A549 (cell line): ENCODE measurements at regions not wholly inside any gene's neighbourhood (a gene's known extent, or its start where the extent isn't known, plus 50 kb on each side); places are given as distances from the start of the nearest gene placed in this dataset.
"Not testable (repeated sequence)": the region's sequence is repeated elsewhere in the genome, so short reads cannot be mapped to it uniquely, and the experiment has no call there.

ENCODE experiments used
- ATAC-seq, 2 experiments: fragments of 200-7000 bp in 1 of 2; fragments of >200 bp in 1 of 2; cut with Nextera tagmentation in 1 of 2; cut with Tn5 transposase in 1 of 2; 3 replicates each; pipeline versions ENCODE4 v1.8.0 to v1.9.1; 2018 to 2020; ENCODE audit warnings: mild to moderate bottlenecking in 1 of 2, moderate library complexity in 1 of 2
- CTCF ChIA-PET: fragments of 300-600 bp; sonication (Branson Sonifier 250); formaldehyde crosslinking; extraction: SDS; loops from one replicate; lab custom pipeline; 2021; ENCODE audit warnings: antibody characterized with exemption, inconsistent platforms; lab: Yijun Ruan, JAX
- POLR2A ChIA-PET: fragments of 350-600 bp; formaldehyde crosslinking; extraction: SDS; loops from one replicate; lab custom pipeline; 2021; ENCODE audit warnings: antibody characterized with exemption, inconsistent platforms; lab: Yijun Ruan, JAX
- DNase-seq, 2 experiments: peaks; one replicate each; pipeline versions ENCODE4 v3.0.0 to v3.0.0-alpha.2; 2011 to 2016; ENCODE audit warnings: low read depth in 1 of 2, low spot score in 1 of 2
- FAIRE-seq: peaks from 2 replicates; lab custom pipeline; 2011; peaks lifted over from hg19 to GRCh38; lab: Jason Lieb, UNC
- H3K27ac ChIP-seq, 2 experiments: fragments of >200 bp; sonication (Bioruptor Twin); formaldehyde crosslinking; 3 replicates each; pipeline ENCODE4 v1.5.1; 2016 to 2017
- H3K4me1 ChIP-seq: fragments of >200 bp; sonication (Bioruptor Twin); formaldehyde crosslinking; 3 replicates; pipeline ENCODE4 v1.6.1; 2016
- H3K4me2 ChIP-seq: fragments of >200 bp; sonication (Bioruptor Twin); formaldehyde crosslinking; 3 replicates; pipeline ENCODE4 v1.6.1; 2016
- H3K4me3 ChIP-seq: fragments of >200 bp; sonication (Bioruptor Twin); formaldehyde crosslinking; 3 replicates; pipeline ENCODE4 v1.5.1; 2016
- H3K9me3 ChIP-seq: fragments of >200 bp; sonication (Bioruptor Twin); formaldehyde crosslinking; 3 replicates; pipeline ENCODE4 v1.6.1; 2016
- ATOH8 ChIP-seq: fragments of 250-450 bp; sonication (Bioruptor Pico); IDR thresholded peaks from 2 replicates; pipeline ENCODE4 v1.5.0; 2020; ENCODE audit warnings: low read depth, mild to moderate bottlenecking, moderate library complexity
- BHLHE40 ChIP-seq: IDR thresholded peaks from 2 replicates; pipeline ENCODE4 v1.6.1; 2012; ENCODE audit warnings: low read depth, low read length, inconsistent platforms
- CBX2 ChIP-seq: fragments of 200-600 bp; sonication (generic); IDR thresholded peaks from 2 replicates; pipeline ENCODE4 v1.6.1; 2016; ENCODE audit warnings: low read depth, mild to moderate bottlenecking, borderline replicate concordance
- CBX8 ChIP-seq: fragments of 200-600 bp; sonication (generic); IDR thresholded peaks from 2 replicates; pipeline ENCODE4 v1.6.1; 2016
- CHD2 ChIP-seq: fragments of 150-350 bp; IDR thresholded peaks from 2 replicates; pipeline ENCODE4 v1.6.1; 2014; ENCODE audit warnings: low read length; ENCODE audit not compliant: partially characterized antibody
- EHF ChIP-seq: fragments of 250-450 bp; sonication (Bioruptor Pico); IDR thresholded peaks from 2 replicates; pipeline ENCODE4 v1.5.0; 2020; ENCODE audit warnings: mild to moderate bottlenecking
- ESRRA ChIP-seq: fragments of 150-350 bp; IDR thresholded peaks from 2 replicates; pipeline ENCODE4 v1.6.1; 2014; ENCODE audit warnings: mild to moderate bottlenecking, low read length, borderline replicate concordance
- FOSB ChIP-seq: fragments of 250-450 bp; sonication (Bioruptor Pico); IDR thresholded peaks from 2 replicates; pipeline ENCODE4 v1.5.0; 2020; ENCODE audit warnings: mild to moderate bottlenecking, moderate library complexity
- FOSL2 ChIP-seq, 2 experiments: fragments of 450-650 bp in 1 of 2; fragments of >200 bp in 1 of 2; sonication (Bioruptor Twin) in 1 of 2; formaldehyde crosslinking; IDR thresholded peaks; 2 replicates each; pipeline versions ENCODE4 v1.5.0 to v1.6.1; 2016 to 2020; ENCODE audit warnings: mild to moderate bottlenecking in 1 of 2, moderate library complexity in 1 of 2
- GATA3 ChIP-seq: IDR thresholded peaks from 2 replicates; pipeline ENCODE4 v1.6.1; 2012; ENCODE audit warnings: borderline replicate concordance
- HEYL ChIP-seq: fragments of 250-450 bp; sonication (Bioruptor Pico); IDR thresholded peaks from 2 replicates; pipeline ENCODE4 v1.8.0; 2021; ENCODE audit warnings: mild to moderate bottlenecking, moderate library complexity
- HOXB13 ChIP-seq: fragments of 250-450 bp; sonication (Bioruptor Pico); IDR thresholded peaks from 2 replicates; pipeline ENCODE4 v1.5.0; 2020; ENCODE audit warnings: low read depth, mild to moderate bottlenecking, moderate library complexity
- HOXB5 ChIP-seq: fragments of 250-450 bp; sonication (Bioruptor Pico); IDR thresholded peaks from 2 replicates; pipeline ENCODE4 v1.5.0; 2020; ENCODE audit warnings: mild to moderate bottlenecking, moderate library complexity
- KDM5A ChIP-seq: fragments of 200-600 bp; sonication (generic); IDR thresholded peaks from 2 replicates; pipeline ENCODE4 v1.6.1; 2016; ENCODE audit warnings: antibody characterized with exemption, mild to moderate bottlenecking
- MAFK ChIP-seq: fragments of 450-650 bp; IDR thresholded peaks from 2 replicates; pipeline ENCODE4 v1.6.1; 2014; ENCODE audit not compliant: partially characterized antibody
- MAX ChIP-seq: IDR thresholded peaks from 2 replicates; pipeline ENCODE4 v1.6.1; 2012
- MAZ ChIP-seq: fragments of 150-350 bp; IDR thresholded peaks from 2 replicates; pipeline ENCODE4 v1.6.1; 2014; ENCODE audit warnings: antibody characterized with exemption, low read depth, low read length, borderline replicate concordance
- NFE2L2 ChIP-seq: fragments of 150-350 bp; conservative IDR thresholded peaks from 2 replicates; pipeline ENCODE4 v1.6.1; 2014; ENCODE audit warnings: low read length
- POLR2AphosphoS2 ChIP-seq: conservative IDR thresholded peaks from 2 replicates; pipeline ENCODE4 v1.6.1; 2012; ENCODE audit warnings: low read length, improper control_type of control experiment, inconsistent platforms
- RAD21 ChIP-seq, 2 experiments: fragments of >200 bp in 1 of 2; sonication (Bioruptor Twin) in 1 of 2; formaldehyde crosslinking in 1 of 2; IDR thresholded peaks in 1 of 2; conservative IDR thresholded peaks in 1 of 2; 2 replicates in 1 of 2; 3 replicates in 1 of 2; pipeline ENCODE4 v1.6.1; 2012 to 2018; ENCODE audit warnings: inconsistent platforms in 1 of 2
- SMC3 ChIP-seq: fragments of >200 bp; sonication (Bioruptor Twin); formaldehyde crosslinking; IDR thresholded peaks from 3 replicates; pipeline ENCODE4 v1.6.1; 2018; ENCODE audit warnings: inconsistent platforms
- TFCP2L1 ChIP-seq: fragments of 250-450 bp; sonication (Bioruptor Pico); IDR thresholded peaks from 2 replicates; pipeline ENCODE4 v1.5.0; 2021; ENCODE audit warnings: mild to moderate bottlenecking
- TP53 ChIP-seq: fragments of 250-450 bp; sonication (Bioruptor Pico); IDR thresholded peaks from 2 replicates; pipeline ENCODE4 v1.5.0; 2021; ENCODE audit warnings: mild to moderate bottlenecking, moderate library complexity
- USF2 ChIP-seq: fragments of 450-650 bp; IDR thresholded peaks from 2 replicates; pipeline ENCODE4 v1.6.1; 2014; ENCODE audit warnings: antibody characterized with exemption
- ZFP36 ChIP-seq: fragments of 450-650 bp; IDR thresholded peaks from 2 replicates; pipeline ENCODE4 v1.6.1; 2014; ENCODE audit warnings: borderline replicate concordance; ENCODE audit not compliant: partially characterized antibody
- ZNF302 ChIP-seq: fragments of 250-450 bp; sonication (Bioruptor Pico); IDR thresholded peaks from 2 replicates; pipeline ENCODE4 v1.9.0; 2021; ENCODE audit warnings: inconsistent platforms, mild to moderate bottlenecking, moderate library complexity
- ZSCAN20 ChIP-seq: fragments of 250-450 bp; sonication (Bioruptor Pico); IDR thresholded peaks from 2 replicates; pipeline ENCODE4 v1.8.0; 2022; ENCODE audit warnings: mild to moderate bottlenecking, moderate library complexity
- WGBS: methylation state at CpG from one replicate; pipeline ENCODE4 v1.1.6; 2017; ENCODE audit errors: missing lambda C conversion rate; 5-methylcytosine and 5-hydroxymethylcytosine counted together

GRCh38 chr9:104319685-104320084 is 184.4 kb upstream of the OR13F1 start:
- H3K4me3 ChIP-seq, result no peak overlapping the region
- no peak for FAIRE-seq
- no peak for DNase-seq
- no peak overlapping the region for H3K4me2 ChIP-seq
- POLR2A ChIA-PET, result no interaction called here
- H3K27ac ChIP-seq, result no peak overlapping the region
- CTCF ChIA-PET, result interaction anchor here (1.3 kb wide), 1 partner anchor 9 kb away, joined by 3 read pairs; no protein-coding TSS in a partner anchor
- H3K4me1 ChIP-seq, result no peaks in the 10 kb centered on the region
- no peaks in the 10 kb centered on the region for H3K9me3 ChIP-seq
- no peak for ATAC-seq
- TF ChIP-seq USF2 (no peak), ZSCAN20 (CRISPR knock-in tag) (no peak), MAX (no peak), ATOH8 (no peak), FOSB (no peak), GATA3 (no peak), NFE2L2 (no peak), EHF (no peak), ESRRA (no peak), KDM5A (no peak), FOSL2 (IDR thresholded peaks at IDR 0.05) (no peak), FOSL2 (CRISPR knock-in tag; IDR thresholded peaks at IDR 0.05) (no peak), ZFP36 (no peak), POLR2AphosphoS2 (no peak), CHD2 (no peak), CBX2 (no peak), TFCP2L1 (no peak), RAD21 (conservative IDR thresholded peaks at IDR 0.05 in 1 of 2, IDR thresholded peaks at IDR 0.05 in 1 of 2) (no peak), HEYL (CRISPR knock-in tag) (no peak), BHLHE40 (no peak), CBX8 (no peak)
- 29% methylated on average over 3 of the region's 3 CpGs for WGBS

- Histone ChIP-seq H3K4me1 (no peaks in the 10 kb centered on the region), H3K9me3 (no peaks in the 10 kb centered on the region), H3K4me2 (no peak overlapping the region), H3K4me3 (no peak overlapping the region), H3K27ac (no peak overlapping the region)
- WGBS, result 81% methylated on average over 3 of the region's 3 CpGs
- TF ChIP-seq FOSB (no peak), TFCP2L1 (no peak)
- FAIRE-seq, result no peak
- no peak for DNase-seq
- no peak for ATAC-seq
- POLR2A ChIA-PET, result no interaction called here
- CTCF ChIA-PET, result no interaction called here
These were observed 181.5 kb upstream of the OR13F1 start for GRCh38 chr9:104322596-104322995.

- H3K4me2 ChIP-seq, H3K9me3 ChIP-seq, DNase-seq, FAIRE-seq, H3K4me1 ChIP-seq, H3K4me3 ChIP-seq, H3K27ac ChIP-seq, CTCF ChIA-PET, POLR2A ChIA-PET, ATAC-seq: not testable (repeated sequence)
- WGBS, result 49% methylated on average over 2 of the region's 2 CpGs
These were observed 179.9 kb upstream of the OR13F1 start for GRCh38 chr9:104323967-104324694.

- Histone ChIP-seq H3K27ac (no peak overlapping the region), H3K4me1 (no peaks in the 10 kb centered on the region)
- DNase-seq, result no peak
- POLR2A ChIA-PET, result no interaction called here
- no peak for TF ChIP-seq SMC3
- no peak for TF ChIP-seq ZNF302 (CRISPR knock-in tag)
- TF ChIP-seq MAFK, result no peak
- TF ChIP-seq HOXB5 (CRISPR knock-in tag), result no peak
- TF ChIP-seq HOXB13 (CRISPR knock-in tag), result no peak
- no peak for TF ChIP-seq USF2
- no peak for TF ChIP-seq MAZ
- no peak for TF ChIP-seq ESRRA
- TF ChIP-seq TP53, result no peak
- TF ChIP-seq, all 56 proteins: peak for 0
- H3K4me3 ChIP-seq, result no peak overlapping the region
- FAIRE-seq (no peak), ATAC-seq (no peak)
- CTCF ChIA-PET, result no interaction called here
- 63% methylated on average over 2 of the region's 2 CpGs for WGBS
- H3K4me2 ChIP-seq, result no peak overlapping the region
- no peaks in the 10 kb centered on the region for H3K9me3 ChIP-seq
These were observed 177.2 kb upstream of the OR13F1 start for GRCh38 chr9:104326912-104327311.
